PC-3 (cell line): ENCODE measurements at regions not wholly inside any gene's neighbourhood (a gene's known extent, or its start where the extent isn't known, plus 50 kb on each side); places are given as distances from the start of the nearest gene placed in this dataset.

ENCODE experiments used
- ATAC-seq: fragments of 200-7000 bp; cut with Tn5 transposase; 2 replicates; pipeline ENCODE4 v1.9.1; 2020; ENCODE audit warnings: mild to moderate bottlenecking, moderate library complexity
- BruUV-seq: library from RNA; stranded (reverse); fragments of 400-500 nt; replicated peaks from 2 replicates; lab custom pipeline; 2021; lab: Mats Ljungman, UMichigan
- CTCF ChIA-PET: fragments of 300-600 bp; sonication (Branson Sonifier 250); formaldehyde crosslinking; loops from one replicate; lab custom pipeline; 2022; ENCODE audit warnings: antibody characterized with exemption; lab: Charles Lee
- POLR2A ChIA-PET: fragments of 300-600 bp; sonication (Branson Sonifier 250); formaldehyde crosslinking; loops from one replicate; lab custom pipeline; 2022; ENCODE audit warnings: antibody characterized with exemption; ENCODE audit not compliant: unreplicated experiment; lab: Charles Lee
- DNase-seq: peaks from one replicate; pipeline ENCODE4 v3.0.0-alpha.2; 2015
- H2AFZ ChIP-seq: fragments of 300-600 bp; sonication (generic); 2 replicates; pipeline ENCODE4 v1.6.0; 2016; ENCODE audit warnings: antibody characterized with exemption, low read length
- H3F3A ChIP-seq: fragments of 300-600 bp; sonication (generic); one replicate; pipeline ENCODE4 v1.6.0; 2017; ENCODE audit warnings: antibody characterized with exemption, low read length, control low read depth, mild to moderate bottlenecking; ENCODE audit not compliant: unreplicated experiment
- H3K27ac ChIP-seq: fragments of 300-600 bp; sonication (generic); 2 replicates; pipeline ENCODE4 v1.5.1; 2016; ENCODE audit warnings: mild to moderate bottlenecking, low read length
- H3K27me3 ChIP-seq: fragments of 300-600 bp; sonication (generic); 2 replicates; pipeline ENCODE4 v1.6.1; 2016; ENCODE audit warnings: low read length, mixed read lengths
- H3K36me3 ChIP-seq: fragments of 300-600 bp; sonication (generic); 2 replicates; pipeline ENCODE4 v1.6.1; 2016; ENCODE audit warnings: low read depth, mixed run types, low read length, mixed read lengths
- H3K4me1 ChIP-seq: fragments of 300-600 bp; sonication (generic); 2 replicates; pipeline ENCODE4 v1.5.1; 2016; ENCODE audit warnings: low read length; ENCODE audit not compliant: insufficient read depth
- H3K4me2 ChIP-seq: fragments of 300-600 bp; sonication (generic); 2 replicates; pipeline ENCODE4 v1.6.0; 2016; ENCODE audit warnings: low read length
- H3K4me3 ChIP-seq: fragments of 300-600 bp; sonication (generic); 2 replicates; pipeline ENCODE4 v1.5.1; 2016; ENCODE audit warnings: mild to moderate bottlenecking, low read length, mixed read lengths
- H3K79me2 ChIP-seq: fragments of 300-600 bp; sonication (generic); 2 replicates; pipeline ENCODE4 v1.6.1; 2017; ENCODE audit warnings: low read length, mixed read lengths
- H3K9ac ChIP-seq: fragments of 300-600 bp; sonication (generic); 2 replicates; pipeline ENCODE4 v1.6.0; 2016; ENCODE audit warnings: mild to moderate bottlenecking, low read length
- H3K9me2 ChIP-seq: fragments of 300-600 bp; sonication (generic); replicated peaks from 2 replicates; pipeline ENCODE4 v1.6.1; 2016; ENCODE audit warnings: mixed run types, low read length, mixed read lengths
- H3K9me3 ChIP-seq: fragments of 300-600 bp; sonication (generic); 2 replicates; pipeline ENCODE4 v1.6.1; 2016; ENCODE audit warnings: low read length, mixed read lengths
- H4K20me1 ChIP-seq: fragments of 300-600 bp; sonication (generic); 2 replicates; pipeline ENCODE4 v1.6.1; 2016; ENCODE audit warnings: low read length, mixed read lengths
- CTCF ChIP-seq: fragments of 300-600 bp; sonication (generic); conservative IDR thresholded peaks from 2 replicates; pipeline ENCODE4 v1.5.1; 2017; ENCODE audit warnings: antibody characterized with exemption, low read depth, mild to moderate bottlenecking, low read length
- EZH2 ChIP-seq: fragments of 300-600 bp; sonication (generic); IDR thresholded peaks from one replicate; pipeline ENCODE4 v1.6.1; 2017; ENCODE audit warnings: antibody characterized with exemption, mild to moderate bottlenecking, low read length; ENCODE audit not compliant: unreplicated experiment
- EZH2phosphoT487 ChIP-seq: fragments of 300-600 bp; sonication (generic); IDR thresholded peaks from 2 replicates; pipeline ENCODE4 v1.6.1; 2018; ENCODE audit warnings: mild to moderate bottlenecking, antibody characterized with exemption, low read length, borderline replicate concordance
- intact Hi-C: fragments of 100-400 bp; cut with micrococcal nuclease; formaldehyde crosslinking; loops from 2 replicates; pipeline ENCODE4 v1.9.0; 2023

GRCh38 chr5:123906698-123907295 is 394.8 kb downstream of the CSNK1G3 start:
- BruUV-seq = no TSS peak
- Histone ChIP-seq H3K36me3 (no peaks in the 10 kb centered on the region), H2AFZ (no peak overlapping the region), H3K9ac (no peak overlapping the region), H3K27me3 (no peaks in the 10 kb centered on the region), H3K4me2 (no peak overlapping the region), H3F3A (no peaks in the 10 kb centered on the region), H3K9me3 (no peaks in the 10 kb centered on the region), H3K79me2 (no peaks in the 10 kb centered on the region), H3K4me1 (no peaks in the 10 kb centered on the region), H3K27ac (no peak overlapping the region), H4K20me1 (no peaks in the 10 kb centered on the region), H3K9me2 (no peaks in the 10 kb centered on the region), H3K4me3 (no peak overlapping the region)
- intact Hi-C loops = no loop called here
- ChIA-PET CTCF (no interaction called here), POLR2A (no interaction called here)
- TF ChIP-seq EZH2phosphoT487 (no peak), CTCF (no peak), EZH2 (no peak)
- no peak for DNase-seq
- no peak for ATAC-seq

- intact Hi-C loops = no loop called here
- Histone ChIP-seq H3K4me2 (no peak overlapping the region), H3F3A (no peaks in the 10 kb centered on the region), H3K9ac (no peak overlapping the region), H3K9me2 (no peaks in the 10 kb centered on the region), H3K9me3 (no peaks in the 10 kb centered on the region), H3K4me3 (no peak overlapping the region), H3K79me2 (no peaks in the 10 kb centered on the region), H3K4me1 (no peaks in the 10 kb centered on the region), H3K36me3 (no peaks in the 10 kb centered on the region), H3K27me3 (no peaks in the 10 kb centered on the region), H2AFZ (no peak overlapping the region), H4K20me1 (no peaks in the 10 kb centered on the region), H3K27ac (no peak overlapping the region)
- no peak for ATAC-seq
- DNase-seq = no peak
- no peak for TF ChIP-seq EZH2phosphoT487
- TF ChIP-seq EZH2 = no peak
- TF ChIP-seq CTCF = no peak
- POLR2A ChIA-PET = no interaction called here
- CTCF ChIA-PET = no interaction called here
- BruUV-seq = no TSS peak
Observed at GRCh38 chr5:123885081-123885480, 373.1 kb downstream of the CSNK1G3 start.

GRCh38 chr5:123882965-123883345 is 371.0 kb downstream of the CSNK1G3 start:
- Histone ChIP-seq H4K20me1 (no peaks in the 10 kb centered on the region), H3F3A (no peaks in the 10 kb centered on the region), H3K27ac (no peak overlapping the region), H3K36me3 (no peaks in the 10 kb centered on the region), H3K4me3 (no peak overlapping the region), H3K79me2 (no peaks in the 10 kb centered on the region), H3K4me1 (no peaks in the 10 kb centered on the region), H2AFZ (no peak overlapping the region), H3K9me3 (no peaks in the 10 kb centered on the region), H3K27me3 (no peaks in the 10 kb centered on the region), H3K9me2 (no peaks in the 10 kb centered on the region), H3K4me2 (no peak overlapping the region), H3K9ac (no peak overlapping the region)
- no TSS peak for BruUV-seq
- POLR2A ChIA-PET = no interaction called here
- CTCF ChIA-PET = no interaction called here
- intact Hi-C loops = no loop called here
- no peak for TF ChIP-seq EZH2phosphoT487
- TF ChIP-seq EZH2 = no peak
- TF ChIP-seq CTCF = no peak
- ATAC-seq (no peak), DNase-seq (no peak)
